ENCODE measurements at regions not wholly inside any gene's neighbourhood (a gene's known extent, or its start where the extent isn't known, plus 50 kb on each side); places are given as distances from the start of the nearest gene placed in this dataset.

- peaks cover 0 to 18% (median 8%) of the 10 kb centered on the region in 7 donors for H3K9me3 Mint-ChIP-seq
Measured at GRCh38 chr18:29321561-29321960, 1144.6 kb upstream of the CDH2 start.

GRCh38 chr18:29313312-29313711 is 1136.4 kb upstream of the CDH2 start:
- H3K9me3 ChIP-seq (ENCODE audit: control insufficient read depth in 2 of 2, low read length in 2 of 2) = peaks cover 2 to 7% of the 10 kb centered on the region in 2 experiments
- H3K27me3 Mint-ChIP-seq = no peaks in the 10 kb centered on the region
- H3K36me3 ChIP-seq (ENCODE audit: control insufficient read depth, insufficient read depth, low read length) = no peaks in the 10 kb centered on the region
- H3K27ac ChIP-seq (ENCODE audit: insufficient read depth, low read length, poor library complexity, severe bottlenecking) = no peak overlapping the region
- peaks cover 0 to 1% (median 0%) of the 10 kb centered on the region in 4 donors for H3K4me1 Mint-ChIP-seq
- H3K4me1 ChIP-seq (ENCODE audit: control insufficient read depth, insufficient read depth, low read length, poor library complexity, severe bottlenecking) = no peaks in the 10 kb centered on the region
- no peaks in the 10 kb centered on the region for H3K36me3 Mint-ChIP-seq
- H3K9me3 Mint-ChIP-seq = peaks cover 0 to 30% (median 7%) of the 10 kb centered on the region in 7 donors
- H3K27ac Mint-ChIP-seq = no peak overlapping the region
- H3K27me3 ChIP-seq (ENCODE audit: control insufficient read depth, insufficient read depth, low read length) = no peaks in the 10 kb centered on the region
- no peak overlapping the region for H3K4me3 ChIP-seq (ENCODE audit: low read depth, low read length)
- no peak overlapping the region for H3K4me3 Mint-ChIP-seq
- DNase-seq = no peak
- ATAC-seq (ENCODE audit: low read depth in 2 of 2) = no peak

More at GRCh38 chr18:29321561-29321960, 1144.6 kb upstream of the CDH2 start:
- Histone ChIP-seq H3K9me3 (ENCODE audit: control insufficient read depth in 2 of 2, low read length in 2 of 2) (peaks cover 0 to 16% of the 10 kb centered on the region in 2 experiments), H3K4me3 (ENCODE audit: low read depth, low read length) (no peak overlapping the region), H3K27me3 (ENCODE audit: control insufficient read depth, insufficient read depth, low read length) (no peaks in the 10 kb centered on the region), H3K36me3 (ENCODE audit: control insufficient read depth, insufficient read depth, low read length) (no peaks in the 10 kb centered on the region), H3K4me1 (ENCODE audit: control insufficient read depth, insufficient read depth, low read length, poor library complexity, severe bottlenecking) (no peaks in the 10 kb centered on the region), H3K27ac (ENCODE audit: insufficient read depth, low read length, poor library complexity, severe bottlenecking) (no peak overlapping the region)
- no peak for DNase-seq
- no peak overlapping the region for H3K27ac Mint-ChIP-seq
- no peaks in the 10 kb centered on the region for H3K36me3 Mint-ChIP-seq
- no peak for ATAC-seq (ENCODE audit: low read depth in 2 of 2)
- H3K4me3 Mint-ChIP-seq = no peak overlapping the region
- no peaks in the 10 kb centered on the region for H3K4me1 Mint-ChIP-seq
- no peaks in the 10 kb centered on the region for H3K27me3 Mint-ChIP-seq

- H3K4me3 ChIP-seq (ENCODE audit: low read depth, low read length) = no peak overlapping the region
- H3K36me3 ChIP-seq (ENCODE audit: control insufficient read depth, insufficient read depth, low read length) = no peaks in the 10 kb centered on the region
- no peak overlapping the region for H3K27ac Mint-ChIP-seq
- no peak overlapping the region for H3K4me3 Mint-ChIP-seq
- H3K9me3 ChIP-seq (ENCODE audit: control insufficient read depth in 2 of 2, low read length in 2 of 2) = peaks cover 2 to 7% of the 10 kb centered on the region in 2 experiments
- no peaks in the 10 kb centered on the region for H3K27me3 Mint-ChIP-seq
- no peak for DNase-seq
- no peaks in the 10 kb centered on the region for H3K4me1 ChIP-seq (ENCODE audit: control insufficient read depth, insufficient read depth, low read length, poor library complexity, severe bottlenecking)
- H3K9me3 Mint-ChIP-seq = peaks cover 0 to 30% (median 5%) of the 10 kb centered on the region in 7 donors
- H3K27me3 ChIP-seq (ENCODE audit: control insufficient read depth, insufficient read depth, low read length) = no peaks in the 10 kb centered on the region
- H3K36me3 Mint-ChIP-seq = no peaks in the 10 kb centered on the region
- H3K4me1 Mint-ChIP-seq = peaks cover 0 to 1% (median 0%) of the 10 kb centered on the region in 4 donors
- no peak overlapping the region for H3K27ac ChIP-seq (ENCODE audit: insufficient read depth, low read length, poor library complexity, severe bottlenecking)
- no peak for ATAC-seq (ENCODE audit: low read depth in 2 of 2)
Measured at GRCh38 chr18:29311580-29311979, 1134.7 kb upstream of the CDH2 start.

GRCh38 chr18:29309366-29309765 is 1132.4 kb upstream of the CDH2 start:
- peaks cover 0 to 33% (median 6%) of the 10 kb centered on the region in 7 donors for H3K9me3 Mint-ChIP-seq
- Histone ChIP-seq H3K27me3 (ENCODE audit: control insufficient read depth, insufficient read depth, low read length) (no peaks in the 10 kb centered on the region), H3K4me1 (ENCODE audit: control insufficient read depth, insufficient read depth, low read length, poor library complexity, severe bottlenecking) (no peaks in the 10 kb centered on the region), H3K9me3 (ENCODE audit: control insufficient read depth in 2 of 2, low read length in 2 of 2) (peaks cover 2% of the 10 kb centered on the region in 2 experiments), H3K36me3 (ENCODE audit: control insufficient read depth, insufficient read depth, low read length) (no peaks in the 10 kb centered on the region), H3K27ac (ENCODE audit: insufficient read depth, low read length, poor library complexity, severe bottlenecking) (no peak overlapping the region), H3K4me3 (ENCODE audit: low read depth, low read length) (no peak overlapping the region)
- peaks cover 0 to 1% (median 0%) of the 10 kb centered on the region in 4 donors for H3K4me1 Mint-ChIP-seq
- H3K27me3 Mint-ChIP-seq = no peaks in the 10 kb centered on the region
- ATAC-seq (ENCODE audit: low read depth in 2 of 2) (no peak), DNase-seq (no peak)
- H3K36me3 Mint-ChIP-seq = no peaks in the 10 kb centered on the region
- H3K27ac Mint-ChIP-seq = no peak overlapping the region
- H3K4me3 Mint-ChIP-seq = no peak overlapping the region

GRCh38 chr18:29307982-29308381 is 1131.1 kb upstream of the CDH2 start:
- H3K4me1 Mint-ChIP-seq = peaks cover 0 to 1% (median 0%) of the 10 kb centered on the region in 4 donors
- DNase-seq = no peak
- no peak for ATAC-seq (ENCODE audit: low read depth in 2 of 2)
- Histone ChIP-seq H3K27ac (ENCODE audit: insufficient read depth, low read length, poor library complexity, severe bottlenecking) (no peak overlapping the region), H3K9me3 (ENCODE audit: control insufficient read depth in 2 of 2, low read length in 2 of 2) (peaks cover 3 to 5% of the 10 kb centered on the region in 2 experiments), H3K4me3 (ENCODE audit: low read depth, low read length) (no peak overlapping the region), H3K27me3 (ENCODE audit: control insufficient read depth, insufficient read depth, low read length) (no peaks in the 10 kb centered on the region), H3K36me3 (ENCODE audit: control insufficient read depth, insufficient read depth, low read length) (no peaks in the 10 kb centered on the region), H3K4me1 (ENCODE audit: control insufficient read depth, insufficient read depth, low read length, poor library complexity, severe bottlenecking) (no peaks in the 10 kb centered on the region)
- H3K4me3 Mint-ChIP-seq = no peak overlapping the region
- H3K9me3 Mint-ChIP-seq = peaks cover 0 to 31% (median 8%) of the 10 kb centered on the region in 7 donors
- H3K27ac Mint-ChIP-seq = no peak overlapping the region
- no peaks in the 10 kb centered on the region for H3K36me3 Mint-ChIP-seq
- H3K27me3 Mint-ChIP-seq = no peaks in the 10 kb centered on the region

GRCh38 chr18:29307231-29307630 is 1130.3 kb upstream of the CDH2 start:
- no peak for DNase-seq
- Histone ChIP-seq H3K36me3 (ENCODE audit: control insufficient read depth, insufficient read depth, low read length) (no peaks in the 10 kb centered on the region), H3K9me3 (ENCODE audit: control insufficient read depth in 2 of 2, low read length in 2 of 2) (peaks cover 3 to 5% of the 10 kb centered on the region in 2 experiments), H3K4me3 (ENCODE audit: low read depth, low read length) (no peak overlapping the region), H3K27ac (ENCODE audit: insufficient read depth, low read length, poor library complexity, severe bottlenecking) (no peak overlapping the region), H3K27me3 (ENCODE audit: control insufficient read depth, insufficient read depth, low read length) (no peaks in the 10 kb centered on the region), H3K4me1 (ENCODE audit: control insufficient read depth, insufficient read depth, low read length, poor library complexity, severe bottlenecking) (no peaks in the 10 kb centered on the region)
- Mint-ChIP-seq H3K27ac (no peak overlapping the region), H3K36me3 (no peaks in the 10 kb centered on the region), H3K27me3 (no peaks in the 10 kb centered on the region), H3K4me1 (peaks cover 0 to 1% (median 0%) of the 10 kb centered on the region in 4 donors), H3K4me3 (no peak overlapping the region), H3K9me3 (peaks cover 0 to 34% (median 9%) of the 10 kb centered on the region in 7 donors)
- no peak for ATAC-seq (ENCODE audit: low read depth in 2 of 2)

- Mint-ChIP-seq H3K27ac (no peak overlapping the region), H3K9me3 (peaks cover 0 to 30% (median 11%) of the 10 kb centered on the region in 7 donors), H3K36me3 (no peaks in the 10 kb centered on the region), H3K27me3 (no peaks in the 10 kb centered on the region), H3K4me1 (no peaks in the 10 kb centered on the region), H3K4me3 (no peak overlapping the region)
- Histone ChIP-seq H3K27me3 (ENCODE audit: control insufficient read depth, insufficient read depth, low read length) (no peaks in the 10 kb centered on the region), H3K4me1 (ENCODE audit: control insufficient read depth, insufficient read depth, low read length, poor library complexity, severe bottlenecking) (no peaks in the 10 kb centered on the region), H3K36me3 (ENCODE audit: control insufficient read depth, insufficient read depth, low read length) (no peaks in the 10 kb centered on the region), H3K27ac (ENCODE audit: insufficient read depth, low read length, poor library complexity, severe bottlenecking) (no peak overlapping the region), H3K9me3 (ENCODE audit: control insufficient read depth in 2 of 2, low read length in 2 of 2) (peaks cover 3 to 5% of the 10 kb centered on the region in 2 experiments), H3K4me3 (ENCODE audit: low read depth, low read length) (no peak overlapping the region)
- ATAC-seq (ENCODE audit: low read depth in 2 of 2) = no peak
- no peak for DNase-seq
Measured at GRCh38 chr18:29305516-29305915, 1128.6 kb upstream of the CDH2 start.

- H3K27me3 ChIP-seq (ENCODE audit: control insufficient read depth, insufficient read depth, low read length) = no peaks in the 10 kb centered on the region
- H3K36me3 ChIP-seq (ENCODE audit: control insufficient read depth, insufficient read depth, low read length) = no peaks in the 10 kb centered on the region
- no peaks in the 10 kb centered on the region for H3K4me1 Mint-ChIP-seq
- no peaks in the 10 kb centered on the region for H3K36me3 Mint-ChIP-seq
- H3K9me3 ChIP-seq (ENCODE audit: control insufficient read depth in 2 of 2, low read length in 2 of 2) = peaks cover 3 to 5% of the 10 kb centered on the region in 2 experiments
- H3K27ac ChIP-seq (ENCODE audit: insufficient read depth, low read length, poor library complexity, severe bottlenecking) = no peak overlapping the region
- ATAC-seq (ENCODE audit: low read depth in 2 of 2) (no peak), DNase-seq (no peak)
- no peak overlapping the region for H3K4me3 ChIP-seq (ENCODE audit: low read depth, low read length)
- H3K4me3 Mint-ChIP-seq = no peak overlapping the region
- H3K27ac Mint-ChIP-seq = no peak overlapping the region
- H3K9me3 Mint-ChIP-seq = peaks cover 0 to 40% (median 14%) of the 10 kb centered on the region in 7 donors
- H3K4me1 ChIP-seq (ENCODE audit: control insufficient read depth, insufficient read depth, low read length, poor library complexity, severe bottlenecking) = no peaks in the 10 kb centered on the region
- no peaks in the 10 kb centered on the region for H3K27me3 Mint-ChIP-seq
Measured at GRCh38 chr18:29301048-29301447, 1124.1 kb upstream of the CDH2 start.

Measured in CD4-positive, CD25-positive, alpha-beta regulatory T cell (primary cell).